H9 (cell line): ENCODE measurements at regions not wholly inside any gene's neighbourhood (a gene's known extent, or its start where the extent isn't known, plus 50 kb on each side); places are given as distances from the start of the nearest gene placed in this dataset.

Experiments
- DNase-seq: peaks from one replicate; pipeline ENCODE4 v3.0.0-alpha.2; 2017
- H2AFZ ChIP-seq: one replicate; pipeline ENCODE4 v1.6.1; 2013; ENCODE audit warnings: mild to moderate bottlenecking, low read length, control low read depth, moderate library complexity
- H2AK5ac ChIP-seq: 2 replicates; pipeline ENCODE4 v1.6.1; 2013; ENCODE audit warnings: low read length, control low read depth, mixed read lengths; ENCODE audit not compliant: insufficient read length
- H2BK120ac ChIP-seq: one replicate; pipeline ENCODE4 v1.6.1; 2013; ENCODE audit warnings: low read depth, mild to moderate bottlenecking, low read length, control low read depth, inconsistent platforms; ENCODE audit not compliant: poor library complexity, severe bottlenecking
- H2BK12ac ChIP-seq: 2 replicates; pipeline ENCODE4 v1.6.1; 2013; ENCODE audit warnings: low read length, control low read depth, mixed read lengths, low read depth; ENCODE audit not compliant: insufficient read length
- H2BK15ac ChIP-seq: 2 replicates; pipeline ENCODE4 v1.6.1; 2013; ENCODE audit warnings: low read depth, low read length, control low read depth
- H2BK20ac ChIP-seq: one replicate; pipeline ENCODE4 v1.6.1; 2013; ENCODE audit warnings: low read depth, mild to moderate bottlenecking, low read length, control low read depth, inconsistent platforms; ENCODE audit not compliant: poor library complexity, severe bottlenecking
- H2BK5ac ChIP-seq: 2 replicates; pipeline ENCODE4 v1.6.1; 2013; ENCODE audit warnings: low read length, control low read depth, mixed read lengths; ENCODE audit not compliant: insufficient read length
- H3K14ac ChIP-seq: 2 replicates; pipeline ENCODE4 v1.6.1; 2013; ENCODE audit warnings: low read length, control low read depth; ENCODE audit not compliant: insufficient read depth
- H3K18ac ChIP-seq: 2 replicates; pipeline ENCODE4 v1.6.1; 2013; ENCODE audit warnings: low read depth, mild to moderate bottlenecking, mixed read lengths, low read length, control low read depth; ENCODE audit not compliant: insufficient read length
- H3K23ac ChIP-seq: 2 replicates; pipeline ENCODE4 v1.6.1; 2013; ENCODE audit warnings: low read length, control low read depth, mixed read lengths, low read depth; ENCODE audit not compliant: insufficient read length
- H3K23me2 ChIP-seq: 2 replicates; pipeline ENCODE4 v1.6.1; 2013; ENCODE audit warnings: low read depth, mild to moderate bottlenecking, mixed read lengths, low read length, control low read depth; ENCODE audit not compliant: insufficient read length, poor library complexity, severe bottlenecking
- H3K27ac ChIP-seq: 2 replicates; pipeline ENCODE4 v1.5.1; 2013; ENCODE audit warnings: low read length, control low read depth, mixed read lengths, low read depth; ENCODE audit not compliant: insufficient read length
- H3K27me3 ChIP-seq: 2 replicates; pipeline ENCODE4 v1.6.1; 2013; ENCODE audit warnings: low read length, control low read depth, inconsistent platforms; ENCODE audit not compliant: insufficient read depth
- H3K4ac ChIP-seq: 2 replicates; pipeline ENCODE4 v1.6.1; 2013; ENCODE audit warnings: low read depth, mild to moderate bottlenecking, control low read depth, inconsistent platforms, low read length, moderate library complexity
- H3K4me1 ChIP-seq: 2 replicates; pipeline ENCODE4 v1.6.1; 2013; ENCODE audit warnings: low read length, control low read depth, inconsistent platforms; ENCODE audit not compliant: insufficient read depth
- H3K4me2 ChIP-seq: 2 replicates; pipeline ENCODE4 v1.6.1; 2013; ENCODE audit warnings: low read length, control low read depth, mixed read lengths; ENCODE audit not compliant: insufficient read length, insufficient read depth
- H3K56ac ChIP-seq: 2 replicates; pipeline ENCODE4 v1.6.1; 2013; ENCODE audit warnings: low read depth, mild to moderate bottlenecking, mixed read lengths, low read length, control low read depth; ENCODE audit not compliant: insufficient read length
- H3K79me1 ChIP-seq: 2 replicates; pipeline ENCODE4 v1.6.1; 2013; ENCODE audit warnings: low read depth, mild to moderate bottlenecking, moderate library complexity, low read length, control low read depth, inconsistent platforms; ENCODE audit not compliant: insufficient read depth, poor library complexity, severe bottlenecking
- H3K79me2 ChIP-seq: 2 replicates; pipeline ENCODE4 v1.6.1; 2013; ENCODE audit warnings: low read length, control low read depth, inconsistent platforms; ENCODE audit not compliant: insufficient read depth
- H3K9ac ChIP-seq: 2 replicates; pipeline ENCODE4 v1.6.1; 2013; ENCODE audit warnings: low read length, control low read depth, mixed read lengths; ENCODE audit not compliant: insufficient read length; ENCODE audit errors: extremely low read depth
- H3K9me3 ChIP-seq: one replicate; pipeline ENCODE4 v1.6.1; 2013; ENCODE audit warnings: low read depth, low read length, inconsistent platforms; ENCODE audit not compliant: control insufficient read depth
- H3T11ph ChIP-seq: one replicate; pipeline ENCODE4 v1.6.1; 2013; ENCODE audit warnings: mild to moderate bottlenecking, low read length, control low read depth, inconsistent platforms
- H4K20me1 ChIP-seq: one replicate; pipeline ENCODE4 v1.6.1; 2013; ENCODE audit not compliant: control insufficient read depth, insufficient read length, insufficient read depth
- H4K5ac ChIP-seq: 2 replicates; pipeline ENCODE4 v1.6.1; 2013; ENCODE audit warnings: low read depth, mild to moderate bottlenecking, mixed read lengths, low read length, control low read depth; ENCODE audit not compliant: insufficient read length
- H4K8ac ChIP-seq: replicated peaks from 2 replicates; pipeline ENCODE4 v1.6.1; 2013; ENCODE audit warnings: low read length, control low read depth, mixed read lengths, low read depth; ENCODE audit not compliant: insufficient read length
- H4K91ac ChIP-seq: 2 replicates; pipeline ENCODE4 v1.6.1; 2013; ENCODE audit warnings: low read depth, mild to moderate bottlenecking, moderate library complexity, mixed read lengths, low read length, control low read depth; ENCODE audit not compliant: insufficient read length
- H3K27ac Mint-ChIP-seq, 3 experiments: 2 replicates in 2 of 3; 3 replicates in 1 of 3; pipeline ENCODE4 v1.8.0; 2020 to 2021; ENCODE audit warnings: mixed read lengths in 3 of 3, mild to moderate bottlenecking in 1 of 3, moderate library complexity in 1 of 3
- H3K27me3 Mint-ChIP-seq: 2 replicates; pipeline ENCODE4 v1.8.0; 2021; ENCODE audit warnings: low read depth, mild to moderate bottlenecking, moderate library complexity, mixed read lengths
- H3K36me3 Mint-ChIP-seq, 3 experiments: 2 replicates in 2 of 3; 3 replicates in 1 of 3; pipeline ENCODE4 v1.8.0; 2020 to 2021; ENCODE audit warnings: low read depth in 3 of 3, mixed read lengths in 3 of 3; ENCODE audit not compliant: insufficient read depth in 1 of 3
- H3K4me1 Mint-ChIP-seq, 2 experiments: 2 replicates each; pipeline ENCODE4 v1.8.0; 2020; ENCODE audit warnings: mixed read lengths in 2 of 2
- H3K4me3 Mint-ChIP-seq, 2 experiments: 2 replicates in 1 of 2; 3 replicates in 1 of 2; pipeline ENCODE4 v1.8.0; 2020 to 2021; ENCODE audit warnings: mild to moderate bottlenecking in 2 of 2, mixed read lengths in 2 of 2, moderate library complexity in 1 of 2
- H3K9me3 Mint-ChIP-seq, 2 experiments: 2 replicates in 1 of 2; 3 replicates in 1 of 2; pipeline ENCODE4 v1.8.0; 2020; ENCODE audit warnings: mild to moderate bottlenecking in 2 of 2, mixed read lengths in 2 of 2, moderate library complexity in 1 of 2
- CTCF ChIP-seq: fragments of 200-600 bp; sonication (generic); conservative IDR thresholded peaks from 3 replicates; pipeline ENCODE4 v1.8.0; 2021; ENCODE audit warnings: antibody characterized with exemption, mild to moderate bottlenecking
- WGBS: extraction: QIAGEN DNeasy Blood & Tissue Kit; methylation state at CpG from one replicate; pipeline ENCODE4 v1.1.7; 2013; ENCODE audit warnings: missing lambda C conversion rate, low lambda C conversion rate, mixed read lengths; ENCODE audit not compliant: insufficient read length; ENCODE audit errors: extremely low coverage; 5-methylcytosine and 5-hydroxymethylcytosine counted together

DNA sequence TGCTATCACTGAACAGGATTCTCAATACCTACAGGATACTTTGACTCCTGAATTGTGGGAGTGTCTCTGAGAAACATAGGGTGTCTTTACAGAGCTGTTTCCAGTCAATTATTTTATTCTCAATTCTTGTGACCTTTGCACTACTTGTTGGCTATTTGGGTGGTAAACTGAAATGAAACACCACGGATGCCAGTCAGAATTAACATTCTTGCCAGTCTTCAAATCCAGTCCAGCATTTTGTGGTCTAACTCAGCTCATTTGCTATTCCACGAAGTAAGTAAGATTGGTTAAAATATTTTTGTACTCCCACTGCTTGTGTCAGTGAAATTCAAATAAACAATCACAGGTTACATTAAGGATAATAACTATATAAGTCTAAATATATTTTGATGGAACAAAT, 197.9 kb downstream of the ANKRD50 start:
- Histone ChIP-seq H3K56ac (no peak overlapping the region), H3K4me1 (no peaks in the 10 kb centered on the region), H2BK12ac (no peak overlapping the region), H4K8ac (no peak overlapping the region), H3K79me2 (no peaks in the 10 kb centered on the region), H3K27me3 (no peaks in the 10 kb centered on the region), H2BK15ac (no peak overlapping the region), H3K27ac (no peak overlapping the region), H3K23ac (no peak overlapping the region), H2BK5ac (no peak overlapping the region), H2BK20ac (no peak overlapping the region), H2BK120ac (no peak overlapping the region), H3K18ac (no peak overlapping the region), H3K79me1 (no peaks in the 10 kb centered on the region), H4K5ac (no peak overlapping the region), H3K9ac (no peak overlapping the region), H3K23me2 (no peaks in the 10 kb centered on the region), H3K4ac (no peak overlapping the region), H3K9me3 (no peaks in the 10 kb centered on the region), H4K91ac (no peak overlapping the region), H2AFZ (no peak overlapping the region), H3K14ac (no peak overlapping the region), H3K4me2 (no peak overlapping the region), H2AK5ac (no peak overlapping the region), H3T11ph (no peak overlapping the region), H4K20me1 (no peaks in the 10 kb centered on the region)
- H3K27ac Mint-ChIP-seq = peak overlapping the region in 1 of 3 experiments; percentile 76; a peak in 1 of 7 replicates
- H3K27me3 Mint-ChIP-seq = no peaks in the 10 kb centered on the region
- H3K4me3 Mint-ChIP-seq = no peak overlapping the region
- no peak for DNase-seq
- no peaks in the 10 kb centered on the region for H3K9me3 Mint-ChIP-seq
- no peaks in the 10 kb centered on the region for H3K36me3 Mint-ChIP-seq
- H3K4me1 Mint-ChIP-seq = peaks cover 0 to 4% of the 10 kb centered on the region in 2 experiments; a peak in 1 of 4 replicates
- no CpG with 5 or more reads among the region's 2 CpGs for WGBS
- no peak for TF ChIP-seq CTCF
